ENCODE measurements at regions not wholly inside any gene's neighbourhood (a gene's known extent, or its start where the extent isn't known, plus 50 kb on each side); places are given as distances from the start of the nearest gene placed in this dataset.
A peak's percentile ranks its signal among the peaks of the same experiment; 100 is the strongest.

DNA sequence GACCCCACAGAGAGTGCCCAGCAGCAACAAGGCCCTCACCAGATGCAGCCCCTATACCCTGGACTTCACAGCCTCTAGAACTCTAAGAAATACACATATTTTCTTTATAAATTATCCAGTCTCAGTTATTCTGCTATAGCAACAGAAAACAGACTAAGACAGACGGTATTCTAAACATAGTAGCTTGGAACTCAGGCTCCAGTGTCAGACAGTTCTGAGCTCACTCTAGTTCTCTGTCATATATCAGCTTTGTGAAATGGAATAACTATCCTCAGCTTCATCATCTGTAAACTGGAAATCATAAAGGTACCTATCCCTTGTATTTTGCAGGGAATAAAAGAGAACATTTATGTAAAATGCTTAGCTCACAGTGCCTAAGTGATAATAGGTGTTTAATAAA is 127.4 kb downstream of the GLUL start:
- Mint-ChIP-seq H3K36me3 (peaks cover 0 to 2% (median 0%) of the 10 kb centered on the region in 5 donors), H3K4me1 (peaks cover 22 to 36% (median 34%) of the 10 kb centered on the region in 7 donors), H3K27me3 (peaks cover 0 to 5% (median 0%) of the 10 kb centered on the region in 5 donors), H3K9me3 (peaks cover 0 to 4% (median 0%) of the 10 kb centered on the region in 11 donors), H3K4me3 (no peak overlapping the region), H3K27ac (no peak overlapping the region)
- no peaks in the 10 kb centered on the region for H3K27me3 ChIP-seq (ENCODE audit: control insufficient read depth in 2 of 2, insufficient read depth in 2 of 2, low read length in 2 of 2)
- CTCF ChIA-PET = interaction anchor here (0.9 kb wide), 1 partner anchor 183 kb away, joined by 3 read pairs; no protein-coding TSS in a partner anchor
- H3K4me3 ChIP-seq (ENCODE audit: low read length) = no peak overlapping the region
- DNase-seq (no peak), ATAC-seq (no peak)
- no peaks in the 10 kb centered on the region for H3K9me3 ChIP-seq (ENCODE audit: control insufficient read depth in 2 of 3, low read length in 3 of 3)
- H3K36me3 ChIP-seq (ENCODE audit: control insufficient read depth in 2 of 3, insufficient read depth in 3 of 3, low read length in 3 of 3) = no peaks in the 10 kb centered on the region
- intact Hi-C loops (cut with micrococcal nuclease) = no loop called here
- POLR2A ChIA-PET = no interaction called here
- no peak overlapping the region for H3K27ac ChIP-seq (ENCODE audit: low read depth, low read length)
- peaks cover 9 to 10% of the 10 kb centered on the region in 2 donors for H3K4me1 ChIP-seq (ENCODE audit: control insufficient read depth in 2 of 2, insufficient read depth in 2 of 2, low read length in 2 of 2)

DNA sequence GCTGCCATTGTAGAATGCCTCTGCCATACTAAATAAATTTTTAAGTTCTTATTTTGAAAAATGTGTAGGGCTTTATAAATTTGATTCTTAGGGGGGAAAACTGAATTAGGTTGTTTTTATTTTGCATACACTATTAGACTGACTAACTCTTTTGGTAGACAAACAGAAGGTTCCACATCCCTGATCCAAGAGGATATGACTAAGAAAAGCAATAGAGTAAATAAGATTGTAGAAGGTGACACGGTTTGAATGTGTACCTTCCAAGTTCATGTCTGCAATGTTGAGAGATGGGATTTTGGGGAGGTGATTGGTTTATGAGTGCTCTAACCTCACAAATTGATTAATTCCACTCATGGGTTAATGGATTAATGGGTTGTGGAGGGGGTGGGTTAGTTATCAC is 127.9 kb downstream of the GLUL start:
- Histone ChIP-seq H3K4me3 (ENCODE audit: low read length) (no peak overlapping the region), H3K27ac (ENCODE audit: low read depth, low read length) (no peak overlapping the region), H3K36me3 (ENCODE audit: control insufficient read depth in 2 of 3, insufficient read depth in 3 of 3, low read length in 3 of 3) (no peaks in the 10 kb centered on the region), H3K27me3 (ENCODE audit: control insufficient read depth in 2 of 2, insufficient read depth in 2 of 2, low read length in 2 of 2) (no peaks in the 10 kb centered on the region), H3K4me1 (ENCODE audit: control insufficient read depth in 2 of 2, insufficient read depth in 2 of 2, low read length in 2 of 2) (peaks cover 10 to 13% of the 10 kb centered on the region in 2 donors), H3K9me3 (ENCODE audit: control insufficient read depth in 2 of 3, low read length in 3 of 3) (no peaks in the 10 kb centered on the region)
- intact Hi-C loops (cut with micrococcal nuclease) = no loop called here
- ChIA-PET POLR2A (no interaction called here), CTCF (interaction anchor here (0.9 to 1.1 kb wide), 2 partner anchors 73 to 183 kb away, joined by 3 read pairs; no protein-coding TSS in a partner anchor)
- no peak overlapping the region for H3K4me3 Mint-ChIP-seq
- peaks cover 0 to 2% (median 0%) of the 10 kb centered on the region in 5 donors for H3K36me3 Mint-ChIP-seq
- peaks cover 0 to 2% (median 0%) of the 10 kb centered on the region in 5 donors for H3K27me3 Mint-ChIP-seq
- peaks cover 0 to 4% (median 0%) of the 10 kb centered on the region in 11 donors for H3K9me3 Mint-ChIP-seq
- ATAC-seq (no peak), DNase-seq (no peak)
- H3K4me1 Mint-ChIP-seq = peaks cover 22 to 41% (median 37%) of the 10 kb centered on the region in 7 donors
- H3K27ac Mint-ChIP-seq = peak overlapping the region in 1 of 9 donors; percentile 7

DNA sequence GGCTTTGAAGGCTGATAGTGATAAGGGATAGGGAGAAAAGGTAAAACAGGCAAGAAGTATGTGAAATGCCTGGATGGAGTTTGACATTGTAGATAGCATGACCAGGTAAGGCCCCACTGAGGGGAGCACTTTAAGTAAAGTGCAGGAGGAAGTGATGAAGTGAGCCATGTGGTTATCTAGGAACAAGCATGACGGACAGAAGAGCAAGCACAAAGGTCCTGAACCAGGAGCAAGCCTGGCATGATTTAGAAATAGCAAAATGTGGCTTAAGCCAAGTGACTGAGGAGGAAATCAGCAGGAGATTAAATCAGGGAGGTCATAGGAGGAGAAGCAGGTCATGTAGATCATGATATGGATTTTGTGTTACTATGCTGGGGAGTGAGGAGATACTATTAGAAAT is 129.2 kb downstream of the GLUL start:
- peaks cover 0 to 4% (median 0%) of the 10 kb centered on the region in 11 donors for H3K9me3 Mint-ChIP-seq
- POLR2A ChIA-PET = no interaction called here
- ATAC-seq (no peak), DNase-seq (no peak)
- Histone ChIP-seq H3K4me3 (ENCODE audit: low read length) (no peak overlapping the region), H3K9me3 (ENCODE audit: control insufficient read depth in 2 of 3, low read length in 3 of 3) (no peaks in the 10 kb centered on the region), H3K36me3 (ENCODE audit: control insufficient read depth in 2 of 3, insufficient read depth in 3 of 3, low read length in 3 of 3) (no peaks in the 10 kb centered on the region), H3K27me3 (ENCODE audit: control insufficient read depth in 2 of 2, insufficient read depth in 2 of 2, low read length in 2 of 2) (no peaks in the 10 kb centered on the region), H3K27ac (ENCODE audit: low read depth, low read length) (no peak overlapping the region), H3K4me1 (ENCODE audit: control insufficient read depth in 2 of 2, insufficient read depth in 2 of 2, low read length in 2 of 2) (peaks cover 11 to 20% of the 10 kb centered on the region in 2 donors)
- H3K36me3 Mint-ChIP-seq = peaks cover 0 to 2% (median 0%) of the 10 kb centered on the region in 5 donors
- intact Hi-C loops (cut with micrococcal nuclease) = no loop called here
- H3K27me3 Mint-ChIP-seq = no peaks in the 10 kb centered on the region
- no peak overlapping the region for H3K4me3 Mint-ChIP-seq
- peak overlapping the region in 2 of 9 donors; percentile 1 to 5 for H3K27ac Mint-ChIP-seq
- H3K4me1 Mint-ChIP-seq = peaks cover 23 to 47% (median 39%) of the 10 kb centered on the region in 7 donors
- CTCF ChIA-PET = no interaction called here

DNA sequence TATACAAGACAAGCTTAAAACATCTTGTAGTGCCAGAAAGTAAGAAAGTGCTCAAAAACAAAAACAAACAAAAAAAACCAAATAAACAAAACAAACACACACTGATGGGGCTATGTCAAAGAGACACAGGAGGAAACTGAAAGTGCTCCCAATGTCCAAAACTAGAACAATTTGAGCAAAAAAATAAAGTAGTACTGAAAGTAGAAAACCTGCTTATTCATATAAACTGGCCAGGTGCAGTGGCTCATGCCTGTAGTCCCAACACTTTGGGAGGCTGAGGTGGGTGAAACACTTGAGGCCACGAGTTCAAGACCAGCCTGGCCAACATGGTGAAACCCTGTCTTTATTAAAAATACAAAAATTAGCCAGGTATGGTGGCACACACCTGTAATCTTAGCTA is 129.9 kb downstream of the GLUL start:
- Mint-ChIP-seq H3K4me3 (peak overlapping the region in 1 of 10 donors; percentile 80), H3K36me3 (peaks cover 0 to 2% (median 0%) of the 10 kb centered on the region in 5 donors), H3K27ac (peak overlapping the region in 5 of 9 donors; percentile 1 to 93 (median 43)), H3K4me1 (peaks cover 23 to 51% (median 43%) of the 10 kb centered on the region in 7 donors), H3K27me3 (no peaks in the 10 kb centered on the region), H3K9me3 (peaks cover 0 to 4% (median 0%) of the 10 kb centered on the region in 11 donors)
- H3K27me3 ChIP-seq (ENCODE audit: control insufficient read depth in 2 of 2, insufficient read depth in 2 of 2, low read length in 2 of 2) = no peaks in the 10 kb centered on the region
- CTCF ChIA-PET = no interaction called here
- H3K36me3 ChIP-seq (ENCODE audit: control insufficient read depth in 2 of 3, insufficient read depth in 3 of 3, low read length in 3 of 3) = no peaks in the 10 kb centered on the region
- H3K4me1 ChIP-seq (ENCODE audit: control insufficient read depth in 2 of 2, insufficient read depth in 2 of 2, low read length in 2 of 2) = peaks cover 11 to 20% of the 10 kb centered on the region in 2 donors
- intact Hi-C loops (cut with micrococcal nuclease) = no loop called here
- no peak for DNase-seq
- H3K4me3 ChIP-seq (ENCODE audit: low read length) = no peak overlapping the region
- no peak for ATAC-seq
- no peak overlapping the region for H3K27ac ChIP-seq (ENCODE audit: low read depth, low read length)
- POLR2A ChIA-PET = no interaction called here
- H3K9me3 ChIP-seq (ENCODE audit: control insufficient read depth in 2 of 3, low read length in 3 of 3) = no peaks in the 10 kb centered on the region

DNA sequence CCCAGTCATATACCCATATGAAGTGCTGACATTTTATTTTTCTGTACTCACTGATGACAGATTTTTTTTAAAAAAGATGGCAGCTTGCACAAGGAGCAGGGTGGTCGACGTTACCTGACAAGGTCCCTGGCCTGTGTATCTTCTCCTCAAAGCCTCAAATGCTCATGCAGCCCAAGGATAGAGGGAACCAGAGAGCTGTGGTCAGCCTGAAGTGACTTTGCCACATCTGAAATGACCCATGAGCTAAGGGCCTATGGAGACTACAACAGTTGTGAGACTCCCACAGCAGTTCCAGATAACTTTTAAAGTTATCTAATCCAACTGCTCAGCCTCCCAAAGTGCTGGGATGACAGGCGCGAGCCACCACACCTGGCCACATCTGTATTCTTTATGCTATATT is 131.1 kb downstream of the GLUL start:
- Mint-ChIP-seq H3K27me3 (no peaks in the 10 kb centered on the region), H3K4me1 (peaks cover 23 to 50% (median 43%) of the 10 kb centered on the region in 7 donors), H3K9me3 (peaks cover 0 to 4% (median 0%) of the 10 kb centered on the region in 11 donors), H3K27ac (peak overlapping the region in 7 of 9 donors; percentile 33 to 93 (median 87)), H3K4me3 (peak overlapping the region in 4 of 10 donors; percentile 21 to 80 (median 74)), H3K36me3 (peaks cover 0 to 2% (median 0%) of the 10 kb centered on the region in 5 donors)
- Histone ChIP-seq H3K36me3 (ENCODE audit: control insufficient read depth in 2 of 3, insufficient read depth in 3 of 3, low read length in 3 of 3) (no peaks in the 10 kb centered on the region), H3K4me3 (ENCODE audit: low read length) (no peak overlapping the region), H3K27me3 (ENCODE audit: control insufficient read depth in 2 of 2, insufficient read depth in 2 of 2, low read length in 2 of 2) (no peaks in the 10 kb centered on the region), H3K9me3 (ENCODE audit: control insufficient read depth in 2 of 3, low read length in 3 of 3) (no peaks in the 10 kb centered on the region), H3K4me1 (ENCODE audit: control insufficient read depth in 2 of 2, insufficient read depth in 2 of 2, low read length in 2 of 2) (peaks cover 11 to 20% of the 10 kb centered on the region in 2 donors), H3K27ac (ENCODE audit: low read depth, low read length) (no peak overlapping the region)
- DNase-seq (no peak), ATAC-seq (no peak)
- ChIA-PET POLR2A (no interaction called here), CTCF (interaction anchor here (1.4 kb wide), 1 partner anchor 117 kb away, joined by 4 read pairs; no protein-coding TSS in a partner anchor)
- intact Hi-C loops (cut with micrococcal nuclease) = no loop called here

DNA sequence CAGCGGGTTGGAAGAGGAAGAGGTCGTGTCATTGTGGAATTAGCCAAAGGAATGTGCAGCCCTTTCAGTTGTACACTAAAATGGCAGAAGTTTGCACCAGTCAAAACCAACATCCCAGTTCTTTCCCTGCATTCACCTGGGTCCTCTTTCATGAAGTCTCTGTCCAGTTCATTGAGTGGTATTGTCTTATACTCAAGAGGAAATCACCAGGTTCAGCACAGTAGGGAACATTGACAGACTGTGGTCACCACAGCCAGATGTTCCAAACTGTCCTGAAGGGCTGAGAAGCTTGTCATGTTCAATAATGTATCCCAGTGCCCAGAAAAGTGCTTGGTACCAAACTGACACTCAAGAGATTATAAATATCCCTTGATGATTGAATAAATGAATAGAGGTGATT is 131.6 kb downstream of the GLUL start:
- Mint-ChIP-seq H3K4me1 (peaks cover 23 to 50% (median 43%) of the 10 kb centered on the region in 7 donors), H3K27me3 (no peaks in the 10 kb centered on the region), H3K4me3 (peak overlapping the region in 9 of 10 donors; percentile 61 to 82 (median 77)), H3K36me3 (peaks cover 0 to 2% (median 0%) of the 10 kb centered on the region in 5 donors), H3K9me3 (peaks cover 0 to 4% (median 0%) of the 10 kb centered on the region in 11 donors), H3K27ac (peak overlapping the region; percentile 83 to 97 (median 91))
- Histone ChIP-seq H3K4me3 (ENCODE audit: low read length) (no peak overlapping the region), H3K27ac (ENCODE audit: low read depth, low read length) (no peak overlapping the region), H3K9me3 (ENCODE audit: control insufficient read depth in 2 of 3, low read length in 3 of 3) (no peaks in the 10 kb centered on the region), H3K4me1 (ENCODE audit: control insufficient read depth in 2 of 2, insufficient read depth in 2 of 2, low read length in 2 of 2) (peaks cover 11 to 20% of the 10 kb centered on the region in 2 donors), H3K36me3 (ENCODE audit: control insufficient read depth in 2 of 3, insufficient read depth in 3 of 3, low read length in 3 of 3) (no peaks in the 10 kb centered on the region), H3K27me3 (ENCODE audit: control insufficient read depth in 2 of 2, insufficient read depth in 2 of 2, low read length in 2 of 2) (no peaks in the 10 kb centered on the region)
- ChIA-PET POLR2A (no interaction called here), CTCF (interaction anchor here (1.4 kb wide), 2 partner anchors 7 to 117 kb away, joined by 4 read pairs; no protein-coding TSS in a partner anchor)
- ATAC-seq = no peak
- intact Hi-C loops (cut with micrococcal nuclease) = loop anchor here in 1 of 2 donors (1.0 to 5.0 kb wide), 8 partner anchors 42 to 863 kb away; partner anchors contain the start of gene DHX9
- DNase-seq = no peak

Measured in naive thymus-derived CD4-positive, alpha-beta T cell (primary cell).